Neuronal stem cell (in vitro differentiated cells): ENCODE measurements at regions not wholly inside any gene's neighbourhood (a gene's known extent, or its start where the extent isn't known, plus 50 kb on each side); places are given as distances from the start of the nearest gene placed in this dataset.
"Not testable (repeated sequence)": the region's sequence is repeated elsewhere in the genome, so short reads cannot be mapped to it uniquely, and the experiment has no call there.

Experiments used
- DNase-seq: peaks from one replicate; pipeline ENCODE4 v3.0.0-alpha.2; 2013; ENCODE audit warnings: low spot score
- H2AFZ ChIP-seq: one replicate; pipeline ENCODE4 v1.6.1; 2013; ENCODE audit warnings: mild to moderate bottlenecking, low read length, inconsistent platforms
- H2AK5ac ChIP-seq: 2 replicates; pipeline ENCODE4 v1.6.1; 2013; ENCODE audit warnings: low read depth, mild to moderate bottlenecking, inconsistent platforms, low read length, moderate library complexity, mixed read lengths
- H2BK120ac ChIP-seq: 2 replicates; pipeline ENCODE4 v1.6.1; 2013; ENCODE audit warnings: low read depth, mild to moderate bottlenecking, inconsistent platforms, low read length, moderate library complexity, mixed read lengths
- H2BK12ac ChIP-seq: one replicate; pipeline ENCODE4 v1.6.1; 2013; ENCODE audit warnings: low read length, inconsistent platforms
- H2BK15ac ChIP-seq: 2 replicates; pipeline ENCODE4 v1.6.1; 2013; ENCODE audit warnings: mild to moderate bottlenecking, low read length, inconsistent platforms, mixed read lengths
- H2BK5ac ChIP-seq: one replicate; pipeline ENCODE4 v1.6.1; 2013; ENCODE audit warnings: inconsistent platforms, mild to moderate bottlenecking, low read length, moderate library complexity
- H3K14ac ChIP-seq: one replicate; pipeline ENCODE4 v1.6.1; 2013; ENCODE audit warnings: low read length, inconsistent platforms
- H3K18ac ChIP-seq: 2 replicates; pipeline ENCODE4 v1.6.1; 2013; ENCODE audit warnings: low read length, inconsistent platforms
- H3K23ac ChIP-seq: 2 replicates; pipeline ENCODE4 v1.6.1; 2013; ENCODE audit warnings: low read depth, mild to moderate bottlenecking, mixed read lengths, low read length, inconsistent platforms; ENCODE audit not compliant: poor library complexity
- H3K27ac ChIP-seq: replicated peaks from 3 replicates; pipeline ENCODE4 v1.5.1; 2013; ENCODE audit warnings: low read length, inconsistent platforms
- H3K27me3 ChIP-seq, 3 experiments: 2 replicates each; pipeline ENCODE4 v1.6.1; 2013; ENCODE audit warnings: low read length in 3 of 3, mild to moderate bottlenecking in 2 of 3, inconsistent platforms in 1 of 3, low read depth in 1 of 3, mixed read lengths in 1 of 3, moderate library complexity in 1 of 3; ENCODE audit not compliant: control insufficient read depth in 3 of 3, insufficient read depth in 3 of 3
- H3K36me3 ChIP-seq, 2 donors: replicated peaks in 1 of 2; 2 replicates each; pipeline ENCODE4 v1.6.1; 2013; ENCODE audit warnings: low read length in 2 of 2; ENCODE audit not compliant: control insufficient read depth in 2 of 2, insufficient read depth in 2 of 2
- H3K4ac ChIP-seq: 2 replicates; pipeline ENCODE4 v1.6.1; 2013; ENCODE audit warnings: inconsistent platforms, mild to moderate bottlenecking, low read length, moderate library complexity
- H3K4me1 ChIP-seq, 2 donors: 1 replicate in 1 of 2; 2 replicates in 1 of 2; pipeline ENCODE4 v1.6.1; 2013; ENCODE audit warnings: low read length in 2 of 2, low read depth in 1 of 2; ENCODE audit not compliant: control insufficient read depth in 2 of 2, insufficient read depth in 1 of 2
- H3K4me2 ChIP-seq: one replicate; pipeline ENCODE4 v1.6.1; 2013; ENCODE audit warnings: mild to moderate bottlenecking, low read length, inconsistent platforms; ENCODE audit not compliant: insufficient read depth, poor library complexity, severe bottlenecking
- H3K4me3 ChIP-seq, 2 donors: 2 replicates each; pipeline ENCODE4 v1.5.1; 2013; ENCODE audit warnings: low read length in 2 of 2, mild to moderate bottlenecking in 2 of 2, inconsistent platforms in 1 of 2, moderate library complexity in 1 of 2
- H3K79me1 ChIP-seq: one replicate; pipeline ENCODE4 v1.6.1; 2013; ENCODE audit warnings: low read depth, mild to moderate bottlenecking, inconsistent platforms, low read length, moderate library complexity
- H3K9ac ChIP-seq: one replicate; pipeline ENCODE4 v1.6.1; 2013; ENCODE audit warnings: mild to moderate bottlenecking, low read depth, low read length, inconsistent platforms; ENCODE audit not compliant: poor library complexity
- H3K9me3 ChIP-seq, 2 donors: replicated peaks in 1 of 2; 2 replicates each; pipeline versions ENCODE3 to v1.6.1; 2013; ENCODE audit warnings: low read length in 2 of 2, mild to moderate bottlenecking in 2 of 2, inconsistent platforms in 1 of 2, low read depth in 1 of 2, mixed read lengths in 1 of 2, moderate library complexity in 1 of 2; ENCODE audit not compliant: control insufficient read depth in 2 of 2, insufficient read depth in 1 of 2
- H4K8ac ChIP-seq: one replicate; pipeline ENCODE4 v1.6.1; 2013; ENCODE audit warnings: low read depth, mild to moderate bottlenecking, inconsistent platforms, low read length, moderate library complexity
- H4K91ac ChIP-seq: one replicate; pipeline ENCODE4 v1.6.1; 2013; ENCODE audit warnings: low read length, low read depth, mild to moderate bottlenecking, inconsistent platforms; ENCODE audit not compliant: poor library complexity
- WGBS, 2 donors: extraction: QIAGEN DNeasy Blood & Tissue Kit; methylation state at CpG; one replicate each; pipeline ENCODE4 v1.1.7; 2013; ENCODE audit warnings: missing lambda C conversion rate in 2 of 2, mixed read lengths in 1 of 2; ENCODE audit not compliant: insufficient read length in 2 of 2, insufficient replicate concordance in 1 of 2; ENCODE audit errors: extremely low coverage in 2 of 2; 5-methylcytosine and 5-hydroxymethylcytosine counted together

DNA sequence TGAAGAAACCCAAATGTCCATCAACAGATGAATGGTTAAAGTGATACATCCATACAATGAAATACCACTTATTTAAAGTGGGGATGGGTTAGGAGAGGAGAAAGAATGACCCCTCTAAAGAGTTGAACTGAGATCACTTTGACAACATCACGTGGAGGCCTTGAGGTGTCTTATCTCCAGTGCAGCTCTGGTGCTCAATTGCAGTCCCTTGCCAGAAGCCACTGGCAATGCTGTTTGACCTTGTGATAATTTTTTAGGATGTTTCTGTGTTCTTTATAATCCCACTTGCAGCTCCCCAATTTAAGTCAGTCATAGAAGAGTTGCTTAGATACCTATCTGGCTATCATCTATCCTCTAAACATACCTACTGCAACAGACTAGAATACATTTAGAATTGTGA is 167.6 kb downstream of the ZNF648 start:
- Histone ChIP-seq H3K4me3 (no peak overlapping the region), H3K79me1 (peaks cover 2% of the 10 kb centered on the region), H3K36me3 (no peaks in the 10 kb centered on the region), H4K8ac (no peak overlapping the region), H4K91ac (no peak overlapping the region), H3K27ac (no peak overlapping the region), H2BK15ac (no peak overlapping the region), H3K9ac (no peak overlapping the region), H3K4ac (no peak overlapping the region), H3K14ac (no peak overlapping the region), H3K9me3 (no peaks in the 10 kb centered on the region), H3K4me1 (no peaks in the 10 kb centered on the region), H2AFZ (no peak overlapping the region), H3K23ac (no peak overlapping the region), H3K27me3 (no peaks in the 10 kb centered on the region), H2AK5ac (no peak overlapping the region), H2BK120ac (no peak overlapping the region), H2BK12ac (no peak overlapping the region), H3K4me2 (no peak overlapping the region), H3K18ac (no peak overlapping the region), H2BK5ac (no peak overlapping the region)
- no CpG with 5 or more reads among the region's 1 CpG for WGBS, 2 donors
- no peak for DNase-seq

DNA sequence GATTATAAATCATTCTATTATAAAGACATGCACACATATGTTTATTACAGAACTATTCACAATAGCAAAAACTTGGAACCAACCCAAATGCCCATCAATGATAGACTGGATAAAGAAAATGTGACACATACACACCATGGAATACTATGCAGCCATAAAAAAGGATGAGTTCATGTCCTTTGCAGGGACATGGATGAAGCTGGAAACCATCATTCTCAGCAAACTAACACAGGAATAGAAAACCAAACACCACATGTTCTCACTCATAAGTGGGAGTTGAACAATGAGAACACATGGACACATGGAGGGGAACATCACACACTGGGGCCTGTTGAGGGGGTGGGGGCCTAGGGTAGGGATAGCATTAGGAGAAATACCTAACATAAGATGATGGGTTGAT is 168.4 kb downstream of the ZNF648 start:
- not testable (repeated sequence) for H3K18ac ChIP-seq, H3K14ac ChIP-seq, H3K4ac ChIP-seq, H3K4me3 ChIP-seq, H3K27ac ChIP-seq, H2BK120ac ChIP-seq, H3K36me3 ChIP-seq, H2AK5ac ChIP-seq, H2BK5ac ChIP-seq, H3K9ac ChIP-seq, H4K8ac ChIP-seq, H4K91ac ChIP-seq, H3K23ac ChIP-seq, H2BK12ac ChIP-seq, H3K4me1 ChIP-seq, DNase-seq, H2BK15ac ChIP-seq, H3K79me1 ChIP-seq, H3K4me2 ChIP-seq, H3K9me3 ChIP-seq, H2AFZ ChIP-seq, H3K27me3 ChIP-seq

DNA sequence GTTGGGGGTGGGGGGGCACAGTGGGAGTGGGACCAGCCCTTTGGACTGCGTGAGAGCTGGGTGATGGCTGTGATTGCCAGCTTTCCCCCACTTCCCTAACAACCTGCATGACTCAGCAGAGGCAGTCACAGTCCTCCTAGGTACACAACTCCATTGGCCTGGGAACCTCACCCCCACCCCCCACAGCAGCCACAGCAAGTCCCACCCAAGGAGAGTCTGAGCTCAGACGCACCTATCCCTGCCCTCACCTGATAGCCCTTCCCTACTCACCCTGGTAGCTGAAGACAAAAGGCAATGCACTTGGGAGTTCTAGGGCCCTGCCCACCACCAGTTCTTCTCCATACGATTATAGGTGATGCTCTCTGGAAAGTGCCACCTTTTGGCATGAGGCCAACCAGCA is 188.9 kb downstream of the ZNF648 start:
- Histone ChIP-seq H3K4me1 (no peaks in the 10 kb centered on the region), H3K4ac (no peak overlapping the region), H2AFZ (no peak overlapping the region), H3K4me3 (no peak overlapping the region), H3K27ac (no peak overlapping the region), H2BK120ac (no peak overlapping the region), H3K23ac (no peak overlapping the region), H2AK5ac (no peak overlapping the region), H3K36me3 (no peaks in the 10 kb centered on the region), H3K9me3 (peaks cover 0 to 4% of the 10 kb centered on the region in 2 donors), H4K8ac (no peak overlapping the region), H2BK15ac (no peak overlapping the region), H3K18ac (no peak overlapping the region), H3K9ac (no peak overlapping the region), H3K79me1 (peaks cover 1% of the 10 kb centered on the region), H4K91ac (no peak overlapping the region), H3K4me2 (no peak overlapping the region), H2BK5ac (no peak overlapping the region), H3K14ac (no peak overlapping the region), H2BK12ac (no peak overlapping the region), H3K27me3 (no peaks in the 10 kb centered on the region)
- no peak for DNase-seq
- WGBS, 2 donors: no CpG with 5 or more reads among the region's 3 CpGs

DNA sequence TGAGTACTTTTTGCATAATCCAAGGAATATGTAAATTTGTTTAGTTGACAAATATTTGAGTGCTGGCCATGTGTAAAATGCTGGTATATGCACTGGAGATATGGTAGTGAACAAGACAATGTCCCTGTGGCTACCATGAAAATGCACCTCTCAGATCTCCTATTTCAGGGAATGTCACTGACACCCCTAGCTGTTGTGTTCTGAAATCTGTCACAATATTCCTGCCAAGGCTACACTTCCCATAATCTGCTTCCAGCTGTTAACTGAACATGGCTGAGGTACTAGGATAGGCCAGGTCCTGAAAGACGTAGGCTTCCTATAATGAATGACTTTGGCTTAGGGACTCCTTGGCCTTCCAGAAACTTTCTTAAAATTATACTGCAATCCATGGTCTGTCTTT is 197.8 kb downstream of the ZNF648 start:
- H2BK12ac ChIP-seq: no peak overlapping the region
- no peak overlapping the region for H4K91ac ChIP-seq
- no peak overlapping the region for H2AFZ ChIP-seq
- no peaks in the 10 kb centered on the region for H3K27me3 ChIP-seq
- no peak overlapping the region for H2BK15ac ChIP-seq
- H3K4ac ChIP-seq: no peak overlapping the region
- H3K4me1 ChIP-seq: no peaks in the 10 kb centered on the region
- H3K9me3 ChIP-seq: no peaks in the 10 kb centered on the region
- no peak overlapping the region for H3K18ac ChIP-seq
- no peak overlapping the region for H4K8ac ChIP-seq
- H3K23ac ChIP-seq: no peak overlapping the region
- H3K79me1 ChIP-seq: no peaks in the 10 kb centered on the region
- H2AK5ac ChIP-seq: no peak overlapping the region
- no peaks in the 10 kb centered on the region for H3K36me3 ChIP-seq
- H3K9ac ChIP-seq: no peak overlapping the region
- no peak overlapping the region for H3K4me3 ChIP-seq
- no peak overlapping the region for H2BK5ac ChIP-seq
- no peak overlapping the region for H3K14ac ChIP-seq
- H3K4me2 ChIP-seq: no peak overlapping the region
- no peak overlapping the region for H3K27ac ChIP-seq
- WGBS, 2 donors: no CpG with 5 or more reads among the region's 1 CpG
- H2BK120ac ChIP-seq: no peak overlapping the region
- DNase-seq: no peak
